ENCODE measurements at regions not wholly inside any gene's neighbourhood (a gene's known extent, or its start where the extent isn't known, plus 50 kb on each side); places are given as distances from the start of the nearest gene placed in this dataset.

DNA sequence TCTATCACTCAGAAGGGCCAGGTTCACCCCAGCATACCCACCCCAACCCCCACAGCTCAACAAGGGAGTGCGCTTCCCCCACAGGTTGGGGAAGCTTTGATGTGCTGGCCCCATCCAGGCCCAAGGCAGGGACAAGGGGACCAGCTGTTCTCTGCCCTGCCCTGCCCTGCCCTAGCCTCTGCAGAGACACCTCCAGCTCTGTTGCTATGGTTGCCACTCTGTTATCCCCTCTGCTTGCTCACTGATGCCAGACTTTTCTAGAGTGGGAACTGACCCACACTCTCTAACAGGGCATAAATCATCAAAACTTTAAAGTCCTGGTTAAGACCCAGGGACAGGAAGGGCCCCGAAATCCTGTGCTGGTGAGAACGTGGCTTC lies 50.4 kb upstream of the ENPP7 start:
- in situ Hi-C loops (cut with HindIII; ENCODE audit: low sequenced_read_pairs), result no loop called here
- DNase-seq (ENCODE audit: low spot score), result no peak

GRCh38 chr17:79679631-79680317 lies 51.0 kb upstream of the ENPP7 start:
- in situ Hi-C loops (cut with HindIII; ENCODE audit: low sequenced_read_pairs), result no loop called here
- no peak for DNase-seq (ENCODE audit: low spot score)

- no peak for DNase-seq (ENCODE audit: low spot score)
- in situ Hi-C loops (cut with HindIII; ENCODE audit: low sequenced_read_pairs), result no loop called here
Observed at GRCh38 chr17:79678736-79679255, 51.9 kb upstream of the ENPP7 start.

DNA sequence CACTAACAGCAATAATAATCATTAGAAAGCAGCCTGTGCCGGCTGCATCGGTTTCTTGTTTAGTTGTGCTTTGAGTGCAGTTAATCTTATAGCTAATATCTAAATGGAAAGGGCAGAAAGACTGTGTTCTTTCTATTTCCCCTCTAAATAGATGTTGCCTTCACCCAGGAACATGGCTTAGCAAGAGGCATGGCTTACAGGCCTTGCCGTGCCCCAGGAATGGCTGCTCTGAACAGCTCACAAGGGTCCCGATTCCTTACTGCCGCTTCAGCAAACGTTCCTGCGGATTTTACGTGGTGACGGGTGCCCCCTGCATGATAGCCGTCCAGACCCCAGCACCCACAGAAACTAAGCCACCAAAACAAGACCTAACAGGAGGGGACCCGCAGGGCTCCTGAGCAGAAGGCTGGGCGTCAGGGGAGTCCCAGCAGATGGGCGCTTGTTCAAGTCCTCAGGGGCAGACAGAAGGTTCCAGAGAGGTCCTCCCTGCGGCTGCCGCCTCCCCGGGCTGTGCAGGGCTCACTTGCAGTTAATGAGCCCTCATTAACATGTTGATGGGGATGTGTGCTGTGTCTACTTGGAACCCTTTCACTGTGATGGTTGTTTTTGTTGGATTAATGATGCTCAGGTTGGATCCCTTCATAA lies 52.5 kb upstream of the ENPP7 start:
- DNase-seq (ENCODE audit: low spot score), result no peak
- in situ Hi-C loops (cut with HindIII; ENCODE audit: low sequenced_read_pairs), result no loop called here

DNA sequence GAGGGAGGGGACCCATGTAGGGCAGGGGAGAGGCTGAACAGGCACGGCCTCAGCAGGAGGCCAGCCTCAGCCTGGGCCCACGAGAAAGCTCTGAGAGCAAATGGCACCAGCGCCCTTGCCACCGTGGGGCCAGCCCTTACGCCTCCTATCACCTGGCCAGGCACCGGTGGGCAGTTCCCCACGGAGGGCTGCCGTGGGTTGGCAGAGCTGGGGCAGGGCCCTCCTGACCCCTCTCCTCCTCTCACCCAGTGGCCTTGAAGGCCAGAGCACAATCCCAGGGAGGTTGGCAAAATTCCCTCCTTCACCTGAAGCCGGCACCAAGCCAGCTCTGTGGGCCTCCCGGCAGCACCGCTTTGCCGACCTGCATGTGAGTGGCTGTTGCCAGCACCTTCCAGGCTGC lies 53.1 kb upstream of the ENPP7 start:
- in situ Hi-C loops (cut with HindIII; ENCODE audit: low sequenced_read_pairs), result no loop called here
- peak; percentile 47 for DNase-seq (ENCODE audit: low spot score)

DNA sequence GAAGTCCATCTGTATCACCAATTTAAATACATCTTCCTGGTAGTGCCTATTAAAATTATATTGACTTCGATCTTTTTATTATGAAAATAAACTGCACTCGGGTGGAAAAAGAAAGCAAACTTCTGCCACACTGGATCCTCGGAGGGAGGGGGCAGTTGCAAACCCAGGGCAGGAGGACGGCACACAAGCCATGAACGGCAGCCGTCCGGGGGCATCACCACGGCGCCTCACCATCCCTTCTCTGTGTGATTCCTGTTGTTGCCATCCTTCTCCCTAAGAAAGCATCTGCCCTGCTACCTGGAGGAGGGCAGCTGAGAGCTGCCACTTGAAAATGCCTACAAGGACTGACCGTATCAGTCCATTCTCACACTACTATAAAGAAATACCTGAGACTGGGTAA lies 53.9 kb upstream of the ENPP7 start:
- in situ Hi-C loops (cut with HindIII; ENCODE audit: low sequenced_read_pairs), result no loop called here
- DNase-seq (ENCODE audit: low spot score), result no peak

DNA sequence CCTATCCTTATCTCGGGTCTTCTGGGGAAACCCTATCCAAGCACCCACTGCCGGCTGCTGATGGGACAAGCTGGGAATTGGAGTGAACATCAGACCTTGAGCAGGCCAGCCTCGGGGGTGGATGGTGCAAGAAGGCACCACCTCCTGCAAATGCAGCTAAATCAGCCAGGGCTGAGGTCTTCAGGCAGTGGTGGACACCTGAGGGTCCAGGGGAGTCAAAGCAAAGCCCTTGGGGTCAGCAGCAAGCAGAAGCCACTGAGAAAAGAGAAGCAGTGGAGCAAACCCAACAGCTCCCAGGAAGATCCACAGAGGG lies 55.4 kb upstream of the ENPP7 start:
- in situ Hi-C loops (cut with HindIII; ENCODE audit: low sequenced_read_pairs), result no loop called here
- DNase-seq (ENCODE audit: low spot score), result no peak

DNA sequence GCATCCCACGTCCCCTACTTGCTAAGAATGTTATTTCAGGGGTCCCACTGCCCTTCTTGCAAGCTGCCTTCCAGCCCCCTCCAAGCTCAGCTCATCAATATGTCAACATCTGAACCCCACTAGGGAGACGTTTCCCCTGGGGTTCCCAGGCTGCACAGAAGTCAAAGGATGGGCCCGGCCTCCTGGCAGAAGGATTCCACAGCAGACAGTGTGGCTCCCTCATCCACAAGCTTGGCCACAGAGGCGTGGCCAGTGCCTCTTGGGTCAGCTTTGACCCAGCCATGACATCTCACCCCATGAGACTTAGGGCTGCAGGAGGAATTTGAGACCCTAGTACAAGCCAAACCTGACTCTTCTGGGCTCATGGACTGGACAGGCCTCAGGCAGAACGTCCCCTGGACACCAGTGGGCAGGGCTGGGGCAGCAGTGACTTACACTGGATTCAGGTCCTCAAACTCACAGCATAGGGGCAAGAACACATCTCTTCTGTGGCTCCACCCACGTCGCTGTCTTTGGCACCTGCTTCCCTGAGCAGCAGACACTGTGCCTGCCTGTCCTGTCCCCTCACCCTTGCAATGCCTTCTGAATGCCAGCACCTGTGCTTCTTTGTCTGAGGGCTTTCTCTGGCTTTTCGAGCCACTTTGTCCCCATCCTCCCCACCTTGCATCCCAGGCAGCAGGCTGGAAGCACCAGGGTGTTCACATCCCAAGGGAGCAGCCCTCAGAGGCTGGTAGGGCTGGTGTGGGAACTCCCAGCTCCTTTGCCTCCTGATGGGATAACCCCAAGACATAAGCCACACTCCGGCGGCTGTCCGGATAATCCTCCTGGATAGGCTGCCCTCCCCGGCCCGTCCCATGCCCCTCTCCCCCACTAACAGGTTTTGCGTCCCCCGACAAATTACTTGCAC lies 56.0 kb upstream of the ENPP7 start:
- no peak for DNase-seq (ENCODE audit: low spot score)
- in situ Hi-C loops (cut with HindIII; ENCODE audit: low sequenced_read_pairs), result no loop called here

GRCh38 chr17:79673517-79673916 lies 57.2 kb upstream of the ENPP7 start:
- in situ Hi-C loops (cut with HindIII; ENCODE audit: low sequenced_read_pairs), result no loop called here
- DNase-seq (ENCODE audit: low spot score), result no peak

DNA sequence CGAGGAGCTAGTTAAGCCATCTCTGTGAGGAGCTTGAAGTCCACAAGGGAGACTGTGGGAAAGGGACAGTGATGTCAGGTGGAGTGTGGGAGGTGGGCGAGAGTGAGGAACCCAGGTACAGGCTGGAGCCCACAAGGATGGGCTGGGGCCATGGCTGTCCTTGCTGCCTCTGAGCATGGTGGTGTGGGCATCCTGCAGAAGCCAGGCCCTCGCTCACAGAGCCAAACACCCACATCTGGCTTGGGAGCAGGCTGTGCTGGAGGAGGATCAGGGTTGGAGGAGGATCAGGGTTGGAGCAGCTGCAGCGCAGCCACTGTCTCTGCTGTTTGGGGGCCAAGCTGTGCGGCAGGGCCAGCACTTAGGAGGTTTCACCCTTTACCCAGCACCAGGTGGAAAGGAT lies 58.2 kb upstream of the ENPP7 start:
- in situ Hi-C loops (cut with HindIII; ENCODE audit: low sequenced_read_pairs), result no loop called here
- no peak for DNase-seq (ENCODE audit: low spot score)

DNA sequence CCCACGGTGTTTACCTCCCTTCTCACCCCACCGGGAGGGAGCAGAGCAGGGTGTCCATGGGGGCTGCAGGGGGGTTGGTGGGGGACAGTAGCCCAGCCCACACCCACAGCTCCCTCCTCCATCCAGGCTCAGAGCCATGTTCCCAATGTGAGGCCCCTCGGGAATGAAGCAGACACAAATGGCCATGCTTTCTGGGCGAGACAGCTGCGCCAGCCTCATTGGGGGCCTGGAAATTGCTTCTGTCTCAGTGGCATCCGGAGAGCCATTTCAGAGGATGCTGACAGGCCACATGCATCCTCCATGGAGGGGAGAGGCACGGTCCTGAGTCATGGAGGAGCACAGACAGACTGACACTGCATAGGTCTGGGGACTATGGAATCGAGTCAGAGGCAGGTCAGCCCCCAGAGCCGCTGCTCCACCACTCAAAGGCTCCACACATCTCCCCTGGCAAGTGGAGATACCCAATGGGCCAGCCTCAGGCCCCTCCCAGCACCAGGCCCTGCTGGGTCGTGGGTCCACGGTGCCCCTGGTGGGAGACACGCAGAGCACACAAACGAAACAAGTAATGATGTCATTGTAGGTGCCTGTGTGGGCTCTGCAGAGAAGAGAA lies 59.6 kb upstream of the ENPP7 start:
- DNase-seq (ENCODE audit: low spot score), result no peak
- in situ Hi-C loops (cut with HindIII; ENCODE audit: low sequenced_read_pairs), result no loop called here

GRCh38 chr17:79670537-79671084 lies 59.8 kb upstream of the RBFOX3 start:
- in situ Hi-C loops (cut with HindIII; ENCODE audit: low sequenced_read_pairs), result no loop called here
- no peak for DNase-seq (ENCODE audit: low spot score)

GRCh38 chr17:79669861-79670260 lies 59.0 kb upstream of the RBFOX3 start:
- no peak for DNase-seq (ENCODE audit: low spot score)
- in situ Hi-C loops (cut with HindIII; ENCODE audit: low sequenced_read_pairs), result no loop called here

DNA sequence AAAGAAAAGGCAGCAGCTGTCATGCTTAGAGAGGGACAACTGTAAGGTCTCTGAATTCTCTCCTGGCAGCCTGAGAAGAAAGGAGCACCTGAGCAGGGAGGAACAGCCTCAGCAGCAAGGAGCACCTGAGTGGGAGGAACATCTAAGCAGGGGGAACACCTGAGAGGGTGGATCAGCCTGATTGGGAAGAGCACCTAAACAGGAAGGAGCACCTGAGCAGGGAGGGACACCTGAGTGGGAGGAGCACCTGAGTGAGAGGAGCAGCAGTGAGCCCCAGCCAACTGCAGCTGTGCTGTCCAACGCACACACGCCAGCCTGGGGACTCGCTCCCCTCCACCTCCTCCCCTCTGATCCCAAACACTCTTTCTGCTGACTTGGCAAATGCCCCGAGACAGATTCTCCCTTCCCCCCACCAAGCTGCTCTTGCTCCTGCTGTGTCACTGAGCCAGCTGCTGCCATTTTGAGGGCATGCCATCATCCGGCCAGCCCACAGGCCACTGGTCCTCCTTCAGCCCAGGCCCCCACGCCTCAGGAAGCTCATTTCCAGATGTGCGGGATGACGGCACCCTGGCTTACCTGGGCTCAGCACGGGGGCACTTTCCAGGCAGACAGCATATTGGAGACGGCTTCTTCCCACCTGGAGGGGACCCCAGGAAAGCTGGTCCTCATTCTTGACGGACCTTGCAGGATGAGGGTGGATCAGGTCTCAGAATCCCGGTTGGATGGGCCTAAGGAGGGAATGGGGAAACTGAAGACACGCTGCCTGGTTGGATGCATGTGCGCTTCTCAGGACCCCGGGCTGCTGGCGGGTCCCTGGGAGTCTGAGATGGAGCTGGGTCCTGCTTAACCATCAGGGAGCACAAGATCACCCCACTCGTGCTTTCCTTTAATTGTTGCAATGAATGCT lies 57.7 kb upstream of the RBFOX3 start:
- no peak for DNase-seq (ENCODE audit: low spot score)
- in situ Hi-C loops (cut with HindIII; ENCODE audit: low sequenced_read_pairs), result no loop called here

- no peak for DNase-seq (ENCODE audit: low spot score)
- in situ Hi-C loops (cut with HindIII; ENCODE audit: low sequenced_read_pairs), result no loop called here
Observed at GRCh38 chr17:79667746-79668145, 56.9 kb upstream of the RBFOX3 start.

GRCh38 chr17:79667121-79667715 lies 56.4 kb upstream of the RBFOX3 start:
- in situ Hi-C loops (cut with HindIII; ENCODE audit: low sequenced_read_pairs), result no loop called here
- DNase-seq (ENCODE audit: low spot score), result no peak

DNA sequence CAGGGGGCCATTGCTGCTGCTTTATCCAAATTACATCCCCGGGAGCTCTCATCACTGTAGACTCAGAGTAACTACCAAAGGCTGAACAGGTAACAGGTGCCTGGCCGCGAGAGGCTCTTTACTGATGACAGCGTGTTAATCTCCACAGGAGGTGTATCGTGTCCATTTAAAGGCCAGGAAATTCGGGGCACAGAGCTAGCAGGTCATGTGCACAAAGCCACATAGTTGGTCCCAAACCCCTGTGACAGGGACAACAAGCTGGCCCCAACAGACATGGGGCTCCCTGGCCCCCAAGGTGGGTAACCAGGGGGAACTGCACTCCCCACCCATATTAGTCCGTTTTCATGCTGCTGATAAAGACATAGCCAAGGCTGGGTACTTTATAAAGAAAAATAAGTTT lies 55.3 kb upstream of the RBFOX3 start:
- in situ Hi-C loops (cut with HindIII; ENCODE audit: low sequenced_read_pairs), result no loop called here
- no peak for DNase-seq (ENCODE audit: low spot score)

Measured in G401 (cell line).